HFF-Myc (cell line): ENCODE measurements at regions not wholly inside any gene's neighbourhood (a gene's known extent, or its start where the extent isn't known, plus 50 kb on each side); places are given as distances from the start of the nearest gene placed in this dataset.
A peak's percentile ranks its signal among the peaks of the same experiment; 100 is the strongest.

Experiments used
- DNase-seq: peaks from one replicate; pipeline ENCODE4 v3.0.0-alpha.2; 2011; ENCODE audit warnings: low read depth; ENCODE audit errors: extremely low read depth
- H3K4me3 ChIP-seq: replicated peaks from 2 replicates; pipeline ENCODE4 v1.5.1; 2011; ENCODE audit warnings: low read depth, mild to moderate bottlenecking, control low read depth, low read length
- CTCF ChIP-seq: IDR thresholded peaks from 2 replicates; pipeline ENCODE4 v1.5.1; 2012; ENCODE audit warnings: mild to moderate bottlenecking, low read depth, low read length, control low read depth; ENCODE audit errors: missing control alignments

GRCh38 chr2:192286093-192286701, 91.5 kb upstream of the TMEFF2 start:
- no peak overlapping the region for H3K4me3 ChIP-seq
- TF ChIP-seq CTCF, result peak; percentile 52
- DNase-seq, result no peak

GRCh38 chr2:192283450-192283849, 88.7 kb upstream of the TMEFF2 start:
- DNase-seq, result no peak
- H3K4me3 ChIP-seq, result no peak overlapping the region
- TF ChIP-seq CTCF, result no peak

- no peak overlapping the region for H3K4me3 ChIP-seq
- no peak for TF ChIP-seq CTCF
- DNase-seq, result no peak
These were observed 84.0 kb upstream of the TMEFF2 start for GRCh38 chr2:192278701-192279100.

GRCh38 chr2:192277494-192278109, 82.9 kb upstream of the TMEFF2 start:
- no peak for DNase-seq
- no peak for TF ChIP-seq CTCF
- no peak overlapping the region for H3K4me3 ChIP-seq

GRCh38 chr2:192275632-192276031, 80.9 kb upstream of the TMEFF2 start:
- TF ChIP-seq CTCF, result no peak
- no peak for DNase-seq
- H3K4me3 ChIP-seq, result no peak overlapping the region

- no peak overlapping the region for H3K4me3 ChIP-seq
- no peak for TF ChIP-seq CTCF
- DNase-seq, result peak; percentile 21
These were observed 72.8 kb upstream of the TMEFF2 start for GRCh38 chr2:192267484-192267883.

GRCh38 chr2:192265751-192266150, 71.0 kb upstream of the TMEFF2 start:
- DNase-seq, result no peak
- no peak for TF ChIP-seq CTCF

More at GRCh38 chr2:192265751-192266150, 71.0 kb upstream of the TMEFF2 start:
- H3K4me3 ChIP-seq, result no peak overlapping the region
